ENCODE measurements at regions not wholly inside any gene's neighbourhood (a gene's known extent, or its start where the extent isn't known, plus 50 kb on each side); places are given as distances from the start of the nearest gene placed in this dataset.

GRCh38 chr14:85363358-85363757 is 166.6 kb upstream of the FLRT2 start:
- TF ChIP-seq, protein P1, sequence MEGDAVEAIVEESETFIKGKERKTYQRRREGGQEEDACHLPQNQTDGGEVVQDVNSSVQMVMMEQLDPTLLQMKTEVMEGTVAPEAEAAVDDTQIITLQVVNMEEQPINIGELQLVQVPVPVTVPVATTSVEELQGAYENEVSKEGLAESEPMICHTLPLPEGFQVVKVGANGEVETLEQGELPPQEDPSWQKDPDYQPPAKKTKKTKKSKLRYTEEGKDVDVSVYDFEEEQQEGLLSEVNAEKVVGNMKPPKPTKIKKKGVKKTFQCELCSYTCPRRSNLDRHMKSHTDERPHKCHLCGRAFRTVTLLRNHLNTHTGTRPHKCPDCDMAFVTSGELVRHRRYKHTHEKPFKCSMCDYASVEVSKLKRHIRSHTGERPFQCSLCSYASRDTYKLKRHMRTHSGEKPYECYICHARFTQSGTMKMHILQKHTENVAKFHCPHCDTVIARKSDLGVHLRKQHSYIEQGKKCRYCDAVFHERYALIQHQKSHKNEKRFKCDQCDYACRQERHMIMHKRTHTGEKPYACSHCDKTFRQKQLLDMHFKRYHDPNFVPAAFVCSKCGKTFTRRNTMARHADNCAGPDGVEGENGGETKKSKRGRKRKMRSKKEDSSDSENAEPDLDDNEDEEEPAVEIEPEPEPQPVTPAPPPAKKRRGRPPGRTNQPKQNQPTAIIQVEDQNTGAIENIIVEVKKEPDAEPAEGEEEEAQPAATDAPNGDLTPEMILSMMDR (conservative IDR thresholded peaks at IDR 0.05; ENCODE audit: low read depth in 2 of 2) = no peak
- no peak for TF ChIP-seq EZH2phosphoT487 (IDR thresholded peaks at IDR 0.05; ENCODE audit: unreplicated experiment)
- TF ChIP-seq, protein P2, sequence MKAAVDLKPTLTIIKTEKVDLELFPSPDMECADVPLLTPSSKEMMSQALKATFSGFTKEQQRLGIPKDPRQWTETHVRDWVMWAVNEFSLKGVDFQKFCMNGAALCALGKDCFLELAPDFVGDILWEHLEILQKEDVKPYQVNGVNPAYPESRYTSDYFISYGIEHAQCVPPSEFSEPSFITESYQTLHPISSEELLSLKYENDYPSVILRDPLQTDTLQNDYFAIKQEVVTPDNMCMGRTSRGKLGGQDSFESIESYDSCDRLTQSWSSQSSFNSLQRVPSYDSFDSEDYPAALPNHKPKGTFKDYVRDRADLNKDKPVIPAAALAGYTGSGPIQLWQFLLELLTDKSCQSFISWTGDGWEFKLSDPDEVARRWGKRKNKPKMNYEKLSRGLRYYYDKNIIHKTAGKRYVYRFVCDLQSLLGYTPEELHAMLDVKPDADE (IDR thresholded peaks at IDR 0.05) = no peak
- TF ChIP-seq NANOG (IDR thresholded peaks at IDR 0.05; ENCODE audit: borderline replicate concordance) = no peak

All from GM23338 (cell line).